ENCODE measurements at regions not wholly inside any gene's neighbourhood (a gene's known extent, or its start where the extent isn't known, plus 50 kb on each side); places are given as distances from the start of the nearest gene placed in this dataset.

DNA sequence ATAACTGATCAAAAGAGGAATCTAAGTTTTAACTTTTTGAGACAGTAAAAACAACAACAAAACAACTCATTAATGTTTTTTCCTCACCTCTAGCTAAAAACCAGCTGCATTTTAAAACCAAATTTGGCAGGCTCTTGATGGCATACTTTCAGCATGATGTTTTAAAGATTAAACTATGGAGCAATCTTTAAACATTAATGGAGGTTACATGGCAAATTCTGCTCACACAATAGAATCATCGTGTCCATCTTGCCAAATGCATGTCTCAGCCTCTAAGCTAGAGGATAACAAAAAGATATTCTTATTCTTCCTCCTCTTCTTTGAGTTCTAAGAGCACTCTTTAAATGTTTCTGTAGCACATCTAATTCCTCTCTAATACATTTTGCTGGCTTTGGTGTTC, 579.8 kb upstream of the PKN2 start:
- Mint-ChIP-seq H3K36me3 (ENCODE audit: low read depth) (no peaks in the 10 kb centered on the region), H3K4me1 (no peaks in the 10 kb centered on the region), H3K27me3 (ENCODE audit: insufficient read depth) (no peaks in the 10 kb centered on the region), H3K4me3 (no peak overlapping the region), H3K27ac (no peak overlapping the region), H3K9me3 (no peaks in the 10 kb centered on the region)
- Histone ChIP-seq H3K27ac (ENCODE audit: low read depth, low read length) (no peak overlapping the region), H3K36me3 (ENCODE audit: control insufficient read depth, insufficient read depth, low read length) (no peaks in the 10 kb centered on the region), H3K4me1 (ENCODE audit: control insufficient read depth, insufficient read depth, low read length) (no peaks in the 10 kb centered on the region), H3K9me3 (ENCODE audit: control insufficient read depth, low read length) (no peaks in the 10 kb centered on the region), H3K9ac (ENCODE audit: extremely low read depth, low read length, poor library complexity, severe bottlenecking) (no peak overlapping the region), H3K4me3 (ENCODE audit: low read length) (no peak overlapping the region), H3K27me3 (ENCODE audit: control insufficient read depth, insufficient read depth, low read length, poor library complexity, severe bottlenecking) (no peaks in the 10 kb centered on the region)
- DNase-seq: no peak
- TF ChIP-seq, protein P1, sequence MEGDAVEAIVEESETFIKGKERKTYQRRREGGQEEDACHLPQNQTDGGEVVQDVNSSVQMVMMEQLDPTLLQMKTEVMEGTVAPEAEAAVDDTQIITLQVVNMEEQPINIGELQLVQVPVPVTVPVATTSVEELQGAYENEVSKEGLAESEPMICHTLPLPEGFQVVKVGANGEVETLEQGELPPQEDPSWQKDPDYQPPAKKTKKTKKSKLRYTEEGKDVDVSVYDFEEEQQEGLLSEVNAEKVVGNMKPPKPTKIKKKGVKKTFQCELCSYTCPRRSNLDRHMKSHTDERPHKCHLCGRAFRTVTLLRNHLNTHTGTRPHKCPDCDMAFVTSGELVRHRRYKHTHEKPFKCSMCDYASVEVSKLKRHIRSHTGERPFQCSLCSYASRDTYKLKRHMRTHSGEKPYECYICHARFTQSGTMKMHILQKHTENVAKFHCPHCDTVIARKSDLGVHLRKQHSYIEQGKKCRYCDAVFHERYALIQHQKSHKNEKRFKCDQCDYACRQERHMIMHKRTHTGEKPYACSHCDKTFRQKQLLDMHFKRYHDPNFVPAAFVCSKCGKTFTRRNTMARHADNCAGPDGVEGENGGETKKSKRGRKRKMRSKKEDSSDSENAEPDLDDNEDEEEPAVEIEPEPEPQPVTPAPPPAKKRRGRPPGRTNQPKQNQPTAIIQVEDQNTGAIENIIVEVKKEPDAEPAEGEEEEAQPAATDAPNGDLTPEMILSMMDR (conservative IDR thresholded peaks at IDR 0.05): no peak
- 88 to 97% methylated on average over 1 of the region's 1 CpG for WGBS, 2 experiments (ENCODE audit: insufficient coverage in 1 of 2, insufficient read length in 1 of 2)

DNA sequence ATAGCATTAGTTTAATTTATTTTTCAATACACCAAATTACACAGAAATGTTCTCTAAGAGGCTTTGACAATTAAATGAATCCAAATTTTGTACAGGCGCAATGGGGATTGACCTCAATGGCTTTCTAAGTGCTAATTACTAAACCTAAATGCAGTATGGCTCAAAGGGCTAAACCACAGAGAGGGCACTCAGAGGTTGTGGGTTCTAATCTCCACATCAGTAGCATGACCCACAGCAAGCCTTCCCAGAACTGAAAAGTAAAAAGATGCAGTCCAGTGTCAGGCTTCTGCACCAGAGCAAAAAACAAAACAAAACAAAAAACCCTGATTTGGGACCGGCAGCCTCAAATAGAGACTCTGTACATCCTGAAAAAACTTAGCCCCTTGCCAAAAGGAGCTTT, 579.2 kb upstream of the PKN2 start:
- Mint-ChIP-seq H3K36me3 (ENCODE audit: low read depth) (no peaks in the 10 kb centered on the region), H3K9me3 (no peaks in the 10 kb centered on the region), H3K4me3 (no peak overlapping the region), H3K27ac (no peak overlapping the region), H3K4me1 (no peaks in the 10 kb centered on the region), H3K27me3 (ENCODE audit: insufficient read depth) (no peaks in the 10 kb centered on the region)
- H3K27ac ChIP-seq (ENCODE audit: low read depth, low read length): no peak overlapping the region
- H3K4me1 ChIP-seq (ENCODE audit: control insufficient read depth, insufficient read depth, low read length): no peaks in the 10 kb centered on the region
- no peak for DNase-seq
- no peaks in the 10 kb centered on the region for H3K27me3 ChIP-seq (ENCODE audit: control insufficient read depth, insufficient read depth, low read length, poor library complexity, severe bottlenecking)
- WGBS, 2 experiments (ENCODE audit: insufficient coverage in 1 of 2, insufficient read length in 1 of 2): 57 to 92% methylated on average over 1 to 2 of the region's 2 CpGs
- H3K9me3 ChIP-seq (ENCODE audit: control insufficient read depth, low read length): no peaks in the 10 kb centered on the region
- TF ChIP-seq, protein P1 (conservative IDR thresholded peaks at IDR 0.05): no peak
- no peaks in the 10 kb centered on the region for H3K36me3 ChIP-seq (ENCODE audit: control insufficient read depth, insufficient read depth, low read length)
- H3K9ac ChIP-seq (ENCODE audit: extremely low read depth, low read length, poor library complexity, severe bottlenecking): no peak overlapping the region
- no peak overlapping the region for H3K4me3 ChIP-seq (ENCODE audit: low read length)

DNA sequence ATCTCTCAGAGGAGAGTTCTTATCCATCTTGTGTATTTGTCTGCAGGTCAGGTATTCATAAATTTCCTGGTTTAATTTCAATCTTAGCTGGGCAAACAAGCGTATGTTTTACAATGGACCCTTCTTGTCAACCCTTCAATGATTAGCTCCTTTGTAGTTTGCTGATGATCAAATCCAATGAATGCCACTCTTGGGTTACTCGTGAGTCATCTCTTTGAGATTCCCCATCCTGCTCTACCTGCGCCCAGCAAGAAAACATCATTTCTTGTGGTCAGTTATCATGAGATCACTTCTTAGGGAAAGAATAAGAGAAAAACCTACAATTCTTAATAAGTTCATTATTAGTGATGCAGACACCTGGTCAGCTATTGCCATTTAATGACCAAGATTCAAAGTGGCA, 572.3 kb upstream of the PKN2 start:
- no peak overlapping the region for H3K9ac ChIP-seq (ENCODE audit: extremely low read depth, low read length, poor library complexity, severe bottlenecking)
- TF ChIP-seq, protein P1 (conservative IDR thresholded peaks at IDR 0.05): no peak
- H3K4me3 Mint-ChIP-seq: no peak overlapping the region
- no peaks in the 10 kb centered on the region for H3K36me3 Mint-ChIP-seq (ENCODE audit: low read depth)
- no peaks in the 10 kb centered on the region for H3K27me3 Mint-ChIP-seq (ENCODE audit: insufficient read depth)
- 95 to 100% methylated on average over 1 to 3 of the region's 3 CpGs for WGBS, 2 experiments (ENCODE audit: insufficient coverage in 1 of 2, insufficient read length in 1 of 2)
- H3K4me3 ChIP-seq (ENCODE audit: low read length): no peak overlapping the region
- H3K27me3 ChIP-seq (ENCODE audit: control insufficient read depth, insufficient read depth, low read length, poor library complexity, severe bottlenecking): no peaks in the 10 kb centered on the region
- H3K9me3 Mint-ChIP-seq: no peaks in the 10 kb centered on the region
- H3K27ac ChIP-seq (ENCODE audit: low read depth, low read length): no peak overlapping the region
- no peak overlapping the region for H3K27ac Mint-ChIP-seq
- no peaks in the 10 kb centered on the region for H3K4me1 Mint-ChIP-seq
- no peaks in the 10 kb centered on the region for H3K36me3 ChIP-seq (ENCODE audit: control insufficient read depth, insufficient read depth, low read length)
- no peak for DNase-seq
- H3K9me3 ChIP-seq (ENCODE audit: control insufficient read depth, low read length): no peaks in the 10 kb centered on the region
- H3K4me1 ChIP-seq (ENCODE audit: control insufficient read depth, insufficient read depth, low read length): no peaks in the 10 kb centered on the region
